ENCODE measurements at regions not wholly inside any gene's neighbourhood (a gene's known extent, or its start where the extent isn't known, plus 50 kb on each side); places are given as distances from the start of the nearest gene placed in this dataset.

DNA sequence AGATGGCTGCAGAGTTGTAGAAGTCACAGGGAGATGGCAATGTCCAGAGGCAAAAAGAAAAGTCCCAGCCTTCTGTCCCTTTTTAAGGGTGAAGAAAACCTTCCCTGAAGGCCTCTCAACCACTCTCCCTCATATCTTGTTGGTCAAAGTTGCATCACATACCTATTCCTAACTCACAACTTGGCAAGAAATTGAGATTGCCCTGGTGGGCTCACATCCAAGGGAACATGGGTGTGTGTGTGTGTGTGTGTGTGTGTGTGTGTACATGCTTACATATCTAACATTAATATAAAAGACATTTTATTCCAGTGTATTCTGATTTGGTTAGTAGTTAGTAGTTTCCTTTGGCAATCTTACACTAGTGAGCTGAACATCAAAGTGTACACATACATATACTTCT, 144.3 kb upstream of the SALL4 start:
- no peak for TF ChIP-seq BHLHE40 (IDR thresholded peaks at IDR 0.05; ENCODE audit: borderline replicate concordance)
- TF ChIP-seq FOXA1 (IDR thresholded peaks at IDR 0.05), result no peak
